Transverse colon (tissue), 3 donors: ENCODE measurements at regions not wholly inside any gene's neighbourhood (a gene's known extent, or its start where the extent isn't known, plus 50 kb on each side); places are given as distances from the start of the nearest gene placed in this dataset.

ENCODE experiments used
- CTCF ChIP-seq, 5 experiments: fragments of 200-600 bp in 3 of 5; fragments of 450-650 bp in 2 of 5; sonication (generic) in 3 of 5; IDR thresholded peaks; 1 replicate in 2 of 5; 2 replicates in 3 of 5; pipeline ENCODE4 v1.5.1; 2016 to 2017; ENCODE audit warnings: antibody characterized with exemption in 5 of 5, inconsistent platforms in 3 of 5, mild to moderate bottlenecking in 2 of 5, moderate library complexity in 1 of 5
- POLR2A ChIP-seq: fragments of 450-650 bp; IDR thresholded peaks from one replicate; pipeline ENCODE4 v1.6.1; 2016; ENCODE audit warnings: antibody characterized with exemption, mild to moderate bottlenecking, moderate library complexity

DNA sequence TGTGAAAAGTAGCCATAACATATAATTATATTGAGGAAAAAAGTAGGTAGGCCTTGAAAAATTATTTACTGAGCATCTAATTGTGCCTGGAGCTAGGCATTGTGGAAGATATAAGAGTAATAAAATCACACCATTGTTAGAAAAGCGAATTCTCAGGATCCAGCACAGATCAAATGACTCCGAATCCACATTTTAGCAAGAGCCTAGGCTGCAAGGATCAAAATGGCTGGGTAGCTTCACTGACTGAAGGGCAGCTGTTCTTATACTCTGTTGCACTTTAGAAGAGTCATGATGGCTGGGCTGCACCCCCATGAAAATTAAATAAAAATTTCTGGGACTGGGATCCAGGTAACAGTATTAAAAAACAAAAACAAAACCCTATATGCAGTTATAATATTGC, 67.6 kb upstream of the HMCN1 start:
- no peak for TF ChIP-seq CTCF (IDR thresholded peaks at IDR 0.05)
- TF ChIP-seq POLR2A, result no peak
